H1 (cell line): ENCODE measurements at regions not wholly inside any gene's neighbourhood (a gene's known extent, or its start where the extent isn't known, plus 50 kb on each side); places are given as distances from the start of the nearest gene placed in this dataset.

Experiments
- CHD1 ChIP-seq: IDR thresholded peaks from 2 replicates; pipeline ENCODE4 v1.6.1; 2012; ENCODE audit warnings: low read depth, low read length, improper control_type of control experiment
- CHD7 ChIP-seq: fragments of 300-600 bp; sonication (generic); IDR thresholded peaks from 2 replicates; pipeline ENCODE4 v1.7.1; 2012; ENCODE audit warnings: low read length, moderate library complexity, mild to moderate bottlenecking, inconsistent platforms; ENCODE audit not compliant: insufficient replicate concordance
- CTCF ChIP-seq, 3 experiments: IDR thresholded peaks; 1 replicate in 2 of 3; 2 replicates in 1 of 3; pipeline versions ENCODE4 v1.5.1 to v1.6.1; 2011; ENCODE audit warnings: low read length in 3 of 3, mild to moderate bottlenecking in 3 of 3, inconsistent platforms in 2 of 3, low read depth in 1 of 3, moderate library complexity in 1 of 3; ENCODE audit not compliant: insufficient read depth in 1 of 3; ENCODE audit errors: control extremely low read depth in 1 of 3
- EGR1 ChIP-seq: IDR thresholded peaks from 2 replicates; pipeline ENCODE4 v1.6.1; 2011; ENCODE audit warnings: low read depth, low read length, borderline replicate concordance
- HDAC2 ChIP-seq, 2 experiments: fragments of 300-600 bp in 1 of 2; sonication (generic) in 1 of 2; IDR thresholded peaks; 2 replicates each; pipeline ENCODE4 v1.6.1; 2011 to 2012; ENCODE audit warnings: low read depth in 2 of 2, low read length in 2 of 2, mild to moderate bottlenecking in 2 of 2, moderate library complexity in 2 of 2, borderline replicate concordance in 1 of 2, inconsistent platforms in 1 of 2
- PHF8 ChIP-seq: fragments of 200-600 bp; sonication (generic); conservative IDR thresholded peaks from 2 replicates; pipeline ENCODE4 v1.7.1; 2012; ENCODE audit warnings: low read depth, mild to moderate bottlenecking, inconsistent platforms, low read length, moderate library complexity
- POLR2A ChIP-seq, 2 experiments: IDR thresholded peaks; 1 replicate in 1 of 2; 2 replicates in 1 of 2; pipeline ENCODE4 v1.6.1; 2011; ENCODE audit warnings: low read depth in 2 of 2, low read length in 2 of 2, mild to moderate bottlenecking in 2 of 2; ENCODE audit errors: control extremely low read depth in 1 of 2
- RFX5 ChIP-seq: IDR thresholded peaks from 2 replicates; pipeline ENCODE4 v1.6.1; 2011; ENCODE audit warnings: low read depth, low read length, improper control_type of control experiment, borderline replicate concordance
- SIX5 ChIP-seq: IDR thresholded peaks from 2 replicates; pipeline ENCODE4 v1.6.1; 2011; ENCODE audit warnings: mild to moderate bottlenecking, low read depth, low read length

GRCh38 chr9:94445863-94446262, 109.0 kb upstream of the PCAT7 start:
- TF ChIP-seq SIX5, result no peak
- no peak for TF ChIP-seq CHD1
- TF ChIP-seq CHD7, result no peak
- no peak for TF ChIP-seq PHF8
- TF ChIP-seq EGR1, result no peak
- TF ChIP-seq CTCF (IDR thresholded peaks at IDR 0.05; ENCODE audit: control extremely low read depth in 1 of 3, insufficient read depth in 1 of 3, low read depth in 1 of 3, low read length in 3 of 3), result no peak
- no peak for TF ChIP-seq POLR2A (IDR thresholded peaks at IDR 0.05; ENCODE audit: control extremely low read depth in 1 of 2, low read depth in 2 of 2, low read length in 2 of 2)
- no peak for TF ChIP-seq RFX5
- no peak for TF ChIP-seq HDAC2 (IDR thresholded peaks at IDR 0.05; ENCODE audit: borderline replicate concordance in 1 of 2, low read depth in 2 of 2, low read length in 2 of 2)
